SU-DHL-6 (cell line): ENCODE measurements at regions not wholly inside any gene's neighbourhood (a gene's known extent, or its start where the extent isn't known, plus 50 kb on each side); places are given as distances from the start of the nearest gene placed in this dataset.
"Not testable (repeated sequence)": the region's sequence is repeated elsewhere in the genome, so short reads cannot be mapped to it uniquely, and the experiment has no call there.

Source experiments
- H2AFZ ChIP-seq: fragments of 200-600 bp; sonication (generic); 2 replicates; pipeline ENCODE4 v1.6.1; 2014; ENCODE audit warnings: low read depth, mild to moderate bottlenecking, moderate library complexity, mixed read lengths, antibody characterized with exemption, low read length; ENCODE audit not compliant: severe bottlenecking
- H3F3A ChIP-seq: fragments of 200-600 bp; shearing (Covaris generic); 2 replicates; pipeline ENCODE4 v1.6.0; 2016; ENCODE audit warnings: antibody characterized with exemption, mild to moderate bottlenecking; ENCODE audit not compliant: insufficient read depth
- H3K27ac ChIP-seq: fragments of 200-600 bp; sonication (generic); 2 replicates; pipeline ENCODE4 v1.5.1; 2016; ENCODE audit warnings: low read depth, mild to moderate bottlenecking, low read length, moderate library complexity, mixed read lengths
- H3K27me3 ChIP-seq: fragments of 200-600 bp; sonication (generic), shearing (Covaris generic); 2 replicates; pipeline ENCODE4 v1.6.0; 2014; ENCODE audit warnings: mild to moderate bottlenecking, low read length
- H3K36me3 ChIP-seq: fragments of 200-600 bp; sonication (generic); 2 replicates; pipeline ENCODE4 v1.6.1; 2014; ENCODE audit warnings: mild to moderate bottlenecking, low read length, mixed read lengths
- H3K4me2 ChIP-seq: fragments of 300-600, 200-600 bp; shearing (Covaris generic), sonication (generic); 2 replicates; pipeline ENCODE4 v1.6.0; 2014; ENCODE audit warnings: low read length, low read depth, mild to moderate bottlenecking; ENCODE audit not compliant: poor library complexity, severe bottlenecking
- H3K4me3 ChIP-seq: fragments of 200-600 bp; sonication (generic); 2 replicates; pipeline ENCODE4 v1.5.1; 2014; ENCODE audit warnings: antibody characterized with exemption, low read length, mild to moderate bottlenecking, mixed read lengths; ENCODE audit not compliant: insufficient read depth, poor library complexity, severe bottlenecking
- H3K79me2 ChIP-seq: fragments of 200-600 bp; sonication (generic); 2 replicates; pipeline ENCODE4 v1.6.1; 2014; ENCODE audit warnings: mild to moderate bottlenecking, low read length, moderate library complexity; ENCODE audit not compliant: insufficient read depth
- H3K9ac ChIP-seq: fragments of 200-600 bp; sonication (generic); 2 replicates; pipeline ENCODE4 v1.7.0; 2014; ENCODE audit warnings: mild to moderate bottlenecking, low read length
- H3K9me2 ChIP-seq: fragments of 200-600 bp; sonication (generic); replicated peaks from 2 replicates; pipeline ENCODE4 v1.6.1; 2014; ENCODE audit warnings: low read length; ENCODE audit not compliant: insufficient read depth
- H3K9me3 ChIP-seq: fragments of 200-600 bp; sonication (generic); 2 replicates; pipeline ENCODE4 v1.6.1; 2014; ENCODE audit warnings: low read length, mixed read lengths; ENCODE audit not compliant: insufficient read depth
- H4K20me1 ChIP-seq: fragments of 200-600 bp; sonication (generic); 2 replicates; pipeline ENCODE4 v1.6.1; 2014; ENCODE audit warnings: low read depth, mild to moderate bottlenecking, antibody characterized with exemption, low read length, moderate library complexity, mixed read lengths

GRCh38 chr3:125903780-125904455 is 65.1 kb upstream of the ROPN1B start:
- not testable (repeated sequence) for H4K20me1 ChIP-seq, H3K27me3 ChIP-seq, H3K79me2 ChIP-seq, H3F3A ChIP-seq, H3K36me3 ChIP-seq, H3K27ac ChIP-seq, H2AFZ ChIP-seq, H3K4me3 ChIP-seq, H3K9ac ChIP-seq, H3K9me2 ChIP-seq, H3K4me2 ChIP-seq, H3K9me3 ChIP-seq

GRCh38 chr3:125907279-125907678 is 61.7 kb upstream of the ROPN1B start:
- H3K79me2 ChIP-seq, H3K4me2 ChIP-seq, H3K9me3 ChIP-seq, H3K9me2 ChIP-seq, H4K20me1 ChIP-seq, H3K4me3 ChIP-seq, H3K27me3 ChIP-seq, H3K36me3 ChIP-seq, H3K27ac ChIP-seq, H2AFZ ChIP-seq, H3F3A ChIP-seq, H3K9ac ChIP-seq: not testable (repeated sequence)

DNA sequence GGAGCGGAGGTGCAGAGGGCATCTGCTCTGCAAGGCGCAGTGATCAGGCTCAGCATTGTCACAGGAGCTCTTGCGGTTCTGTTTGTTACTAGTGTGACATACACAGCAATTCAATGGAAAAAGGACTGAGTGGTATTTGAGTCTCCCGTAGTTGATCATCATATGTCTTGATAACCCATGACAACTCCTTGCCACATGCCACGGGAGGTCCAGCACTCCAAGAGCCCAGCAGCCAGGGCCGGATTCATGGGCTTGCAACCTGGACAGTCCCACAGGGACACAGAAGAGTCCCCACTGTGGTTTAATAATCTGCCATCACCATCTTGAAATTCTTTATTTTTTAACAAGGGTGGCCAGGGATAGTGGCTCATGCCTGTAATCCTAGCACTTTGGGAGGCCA is 58.1 kb upstream of the ROPN1B start:
- not testable (repeated sequence) for H3K9me3 ChIP-seq, H3K36me3 ChIP-seq, H2AFZ ChIP-seq, H3K27me3 ChIP-seq, H3K9me2 ChIP-seq, H3K9ac ChIP-seq, H3K4me2 ChIP-seq, H3K79me2 ChIP-seq, H3K27ac ChIP-seq, H4K20me1 ChIP-seq, H3F3A ChIP-seq, H3K4me3 ChIP-seq

GRCh38 chr3:125914608-125915436 is 54.2 kb upstream of the ROPN1B start:
- H3K36me3 ChIP-seq, H3F3A ChIP-seq, H3K79me2 ChIP-seq, H3K9me2 ChIP-seq, H3K9me3 ChIP-seq, H3K27ac ChIP-seq, H3K27me3 ChIP-seq, H4K20me1 ChIP-seq: not testable (repeated sequence)
- H3K9ac ChIP-seq: peak overlapping the region; percentile 50
- H3K4me2 ChIP-seq: peak overlapping the region; percentile 52
- H3K4me3 ChIP-seq: peak overlapping the region; percentile 52
- H2AFZ ChIP-seq: peak overlapping the region; percentile 68

- Histone ChIP-seq H2AFZ (peak overlapping the region; percentile 68), H3K9ac (peak overlapping the region; percentile 50), H3K4me3 (peak overlapping the region; percentile 52), H3K4me2 (peak overlapping the region; percentile 52)
- not testable (repeated sequence) for H3K27ac ChIP-seq, H4K20me1 ChIP-seq, H3K79me2 ChIP-seq, H3K9me2 ChIP-seq, H3F3A ChIP-seq, H3K9me3 ChIP-seq, H3K27me3 ChIP-seq, H3K36me3 ChIP-seq
Measured at GRCh38 chr3:125915437-125915787, 53.6 kb upstream of the ROPN1B start.

DNA sequence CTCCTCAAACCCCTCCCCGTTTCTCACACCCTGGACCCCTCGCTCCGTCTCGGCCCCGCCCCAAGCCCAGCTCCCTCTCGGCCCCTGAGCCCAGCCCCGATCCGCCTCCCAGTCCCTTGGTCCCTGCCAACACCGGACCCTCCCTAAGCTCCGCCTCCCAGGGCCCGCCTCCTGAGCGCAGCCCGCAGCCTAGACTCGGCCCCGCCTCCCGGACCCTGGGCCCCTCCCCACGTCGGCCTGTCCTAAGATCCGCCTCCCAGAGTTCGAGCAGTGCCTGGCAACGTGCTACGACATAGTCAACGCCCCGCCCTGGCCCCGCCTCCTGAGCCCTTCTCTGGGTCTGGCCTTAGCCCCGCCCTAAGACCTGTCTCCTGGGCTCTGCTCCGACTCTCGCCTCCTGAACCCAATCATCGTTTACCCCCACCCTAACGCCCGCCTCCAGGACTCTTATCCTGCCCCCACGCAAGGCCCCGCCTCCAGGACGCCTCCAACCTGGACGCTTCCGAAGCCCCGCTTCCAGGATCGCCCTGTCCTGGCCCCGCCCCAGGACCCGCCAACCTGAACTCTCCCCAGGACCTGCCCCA is 53.1 kb upstream of the ROPN1B start:
- not testable (repeated sequence) for H3F3A ChIP-seq, H3K36me3 ChIP-seq, H3K9me3 ChIP-seq, H3K9me2 ChIP-seq, H3K79me2 ChIP-seq, H4K20me1 ChIP-seq, H3K27me3 ChIP-seq, H3K27ac ChIP-seq
- Histone ChIP-seq H2AFZ (peak overlapping the region; percentile 68), H3K4me2 (peak overlapping the region; percentile 52), H3K4me3 (peak overlapping the region; percentile 52), H3K9ac (peak overlapping the region; percentile 50)
